ENCODE measurements at regions not wholly inside any gene's neighbourhood (a gene's known extent, or its start where the extent isn't known, plus 50 kb on each side); places are given as distances from the start of the nearest gene placed in this dataset.
"Not testable (repeated sequence)": the region's sequence is repeated elsewhere in the genome, so short reads cannot be mapped to it uniquely, and the experiment has no call there.

- TF ChIP-seq CTCF (conservative IDR thresholded peaks at IDR 0.05; ENCODE audit: low read depth, low read length), result no peak
- no peak overlapping the region for H3K4me3 ChIP-seq (ENCODE audit: low read depth, low read length)
- DNase-seq (ENCODE audit: low read depth), result no peak
These were observed 520.8 kb downstream of the REEP3 start for GRCh38 chr10:64041989-64042490.

GRCh38 chr10:64044098-64044497 lies 522.9 kb downstream of the REEP3 start:
- DNase-seq (ENCODE audit: low read depth), result no peak
- no peak overlapping the region for H3K4me3 ChIP-seq (ENCODE audit: low read depth, low read length)
- no peak for TF ChIP-seq CTCF (conservative IDR thresholded peaks at IDR 0.05; ENCODE audit: low read depth, low read length)

- DNase-seq (ENCODE audit: low read depth); H3K4me3 ChIP-seq (ENCODE audit: low read depth, low read length): not testable (repeated sequence)
These were observed 523.9 kb downstream of the REEP3 start for GRCh38 chr10:64044957-64045632.

GRCh38 chr10:64054392-64054791 lies 533.2 kb downstream of the REEP3 start:
- no peak for DNase-seq (ENCODE audit: low read depth)
- no peak overlapping the region for H3K4me3 ChIP-seq (ENCODE audit: low read depth, low read length)
- no peak for TF ChIP-seq CTCF (conservative IDR thresholded peaks at IDR 0.05; ENCODE audit: low read depth, low read length)

GRCh38 chr10:64059884-64060283 lies 538.7 kb downstream of the REEP3 start:
- DNase-seq (ENCODE audit: low read depth), result no peak
- no peak overlapping the region for H3K4me3 ChIP-seq (ENCODE audit: low read depth, low read length)
- no peak for TF ChIP-seq CTCF (conservative IDR thresholded peaks at IDR 0.05; ENCODE audit: low read depth, low read length)

GRCh38 chr10:64060389-64060788 lies 539.2 kb downstream of the REEP3 start:
- no peak for DNase-seq (ENCODE audit: low read depth)
- no peak overlapping the region for H3K4me3 ChIP-seq (ENCODE audit: low read depth, low read length)
- TF ChIP-seq CTCF (conservative IDR thresholded peaks at IDR 0.05; ENCODE audit: low read depth, low read length), result no peak

GRCh38 chr10:64062793-64063192 lies 541.6 kb downstream of the REEP3 start:
- DNase-seq (ENCODE audit: low read depth), result no peak
- TF ChIP-seq CTCF (conservative IDR thresholded peaks at IDR 0.05; ENCODE audit: low read depth, low read length), result no peak
- H3K4me3 ChIP-seq (ENCODE audit: low read depth, low read length), result no peak overlapping the region

All from epithelial cell of proximal tubule (primary cell).